ENCODE measurements at regions not wholly inside any gene's neighbourhood (a gene's known extent, or its start where the extent isn't known, plus 50 kb on each side); places are given as distances from the start of the nearest gene placed in this dataset.

DNA sequence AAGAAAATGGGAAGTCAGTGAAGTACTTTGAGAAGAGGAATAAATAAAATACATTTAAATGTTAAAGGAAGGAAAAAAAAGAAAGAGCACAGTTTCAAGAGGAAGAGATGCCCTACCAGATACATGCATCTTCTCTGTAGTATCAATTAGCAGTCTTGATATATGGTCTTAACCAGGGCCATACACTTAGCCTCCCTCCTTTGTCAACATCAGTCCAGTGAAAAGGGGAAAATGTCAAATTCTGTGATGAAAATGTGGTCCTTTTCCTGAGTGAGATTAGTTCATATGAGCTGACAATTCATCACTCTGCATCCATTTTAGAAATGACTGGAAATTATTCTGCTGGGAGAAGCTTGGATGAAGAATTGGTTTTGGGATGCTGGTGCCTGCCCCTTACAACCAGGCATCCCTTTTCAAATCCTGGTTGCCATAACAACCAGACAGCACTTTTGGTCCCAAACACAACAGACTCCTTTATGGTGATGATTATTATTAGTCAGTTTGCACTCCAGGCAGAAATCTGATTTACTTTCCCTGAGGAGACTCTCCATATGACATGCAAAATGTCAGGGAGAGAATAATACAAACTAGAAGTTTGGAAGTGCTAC lies 933.6 kb upstream of the CDH8 start:
- DNase-seq (ENCODE audit: low read depth), result no peak

DNA sequence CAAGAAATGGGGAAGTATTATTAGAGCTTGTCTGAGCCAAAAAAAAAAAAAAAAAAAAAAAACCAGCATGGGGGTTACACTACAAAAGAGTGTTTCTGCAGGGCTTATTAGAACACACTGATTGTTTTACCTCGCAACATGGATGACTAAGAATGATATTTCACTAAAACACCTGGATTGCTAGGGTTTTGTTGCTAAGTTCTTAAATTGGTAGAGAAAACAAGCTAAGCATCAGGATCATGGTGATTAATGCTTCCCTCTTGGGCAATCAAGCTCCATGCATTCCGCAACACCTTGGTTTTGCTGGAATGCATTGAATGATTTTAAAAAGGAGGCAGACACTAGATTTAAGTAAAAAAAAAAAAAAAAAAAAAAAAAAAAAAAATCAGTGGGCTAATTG lies 931.4 kb upstream of the CDH8 start:
- DNase-seq (ENCODE audit: low read depth), result no peak

DNA sequence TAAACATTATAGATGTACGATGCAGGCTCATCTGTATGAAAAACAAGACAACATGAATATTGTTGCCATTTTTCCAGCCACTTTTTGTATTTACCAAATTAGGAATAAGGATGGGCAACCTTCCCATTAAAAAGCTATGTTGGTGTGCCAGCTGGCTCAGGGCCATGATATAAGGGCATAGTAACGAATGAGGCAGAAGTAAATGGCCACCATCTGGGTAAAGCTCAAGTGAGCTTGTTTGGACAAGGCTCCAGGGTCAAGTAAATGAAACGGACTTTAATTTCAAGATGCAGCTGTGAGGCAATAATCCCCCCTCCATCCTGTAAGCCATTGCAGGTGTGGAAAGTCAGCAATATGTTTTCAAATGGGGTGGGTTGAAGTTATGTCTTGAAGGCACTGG lies 930.9 kb upstream of the CDH8 start:
- no peak for DNase-seq (ENCODE audit: low read depth)

DNA sequence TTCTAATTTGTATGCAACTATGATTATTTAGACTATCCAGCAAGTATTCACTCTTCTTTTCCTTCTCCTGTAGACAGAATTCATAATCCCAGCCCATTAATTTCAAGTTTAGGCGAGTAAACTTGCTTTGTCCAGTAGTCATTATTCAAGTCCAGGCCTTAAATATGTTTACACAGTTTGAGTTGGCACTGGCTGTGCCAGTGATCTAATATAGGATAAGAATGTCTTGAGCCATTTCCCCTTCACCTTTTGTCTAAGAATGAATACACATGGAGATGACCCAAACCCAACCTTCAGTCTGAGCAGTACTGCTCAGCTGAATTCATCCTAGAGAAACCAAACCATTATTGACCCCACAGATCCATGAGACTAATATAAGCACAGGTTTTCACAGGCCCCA lies 930.4 kb upstream of the CDH8 start:
- DNase-seq (ENCODE audit: low read depth), result no peak

DNA sequence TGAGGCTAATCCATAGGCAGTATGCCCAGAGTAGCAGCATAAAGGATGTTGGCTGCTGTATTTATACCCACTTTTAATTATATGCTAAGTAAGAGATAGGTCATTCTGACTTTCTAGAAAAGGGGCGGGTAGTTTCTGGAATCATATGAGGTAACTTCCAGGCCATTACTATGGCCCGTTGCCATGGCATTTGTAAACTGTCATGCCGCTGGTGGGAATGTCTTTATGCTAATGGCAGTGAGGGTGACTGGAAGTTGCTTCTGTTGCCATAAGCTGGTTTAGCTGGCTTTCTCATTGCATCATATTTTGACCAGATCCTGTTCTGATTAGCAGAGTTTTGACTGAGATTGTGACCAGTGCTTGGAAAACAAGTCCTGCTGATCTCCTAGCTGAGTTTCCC lies 929.6 kb upstream of the CDH8 start:
- no peak for DNase-seq (ENCODE audit: low read depth)

DNA sequence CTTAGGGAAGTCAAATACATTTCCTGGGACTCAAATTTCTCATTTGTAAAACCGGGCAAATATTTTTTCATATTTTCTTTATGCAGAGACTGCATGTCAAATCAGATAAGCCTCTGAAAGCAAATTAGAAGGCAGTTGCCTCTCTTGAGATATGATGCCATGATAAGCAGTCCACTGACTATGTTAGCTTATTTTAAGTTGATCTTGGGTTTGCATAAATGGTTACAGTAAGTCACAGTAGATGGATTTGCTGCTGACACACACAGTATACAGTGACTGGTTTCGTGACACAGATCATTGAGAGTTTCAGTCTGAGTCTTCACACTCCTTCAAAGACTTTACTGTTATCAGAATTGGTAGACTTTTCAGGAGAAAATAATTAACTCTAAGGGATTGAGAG lies 927.6 kb upstream of the CDH8 start:
- DNase-seq (ENCODE audit: low read depth), result no peak

DNA sequence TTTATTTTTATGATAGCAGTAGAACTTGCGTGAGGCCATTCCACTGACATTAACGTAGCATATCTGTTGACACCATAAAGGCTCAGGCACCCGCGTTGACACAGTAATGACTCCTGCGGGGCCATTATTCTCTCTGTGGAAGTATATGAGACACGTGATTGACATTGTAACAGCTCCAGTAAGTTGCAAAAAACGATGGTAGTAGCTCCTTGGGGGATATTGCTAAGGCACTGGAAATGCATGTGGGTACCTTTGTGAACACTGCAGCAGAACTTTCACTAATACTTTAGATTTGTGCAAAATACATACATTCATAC lies 918.8 kb upstream of the CDH8 start:
- no peak for DNase-seq (ENCODE audit: low read depth)

DNA sequence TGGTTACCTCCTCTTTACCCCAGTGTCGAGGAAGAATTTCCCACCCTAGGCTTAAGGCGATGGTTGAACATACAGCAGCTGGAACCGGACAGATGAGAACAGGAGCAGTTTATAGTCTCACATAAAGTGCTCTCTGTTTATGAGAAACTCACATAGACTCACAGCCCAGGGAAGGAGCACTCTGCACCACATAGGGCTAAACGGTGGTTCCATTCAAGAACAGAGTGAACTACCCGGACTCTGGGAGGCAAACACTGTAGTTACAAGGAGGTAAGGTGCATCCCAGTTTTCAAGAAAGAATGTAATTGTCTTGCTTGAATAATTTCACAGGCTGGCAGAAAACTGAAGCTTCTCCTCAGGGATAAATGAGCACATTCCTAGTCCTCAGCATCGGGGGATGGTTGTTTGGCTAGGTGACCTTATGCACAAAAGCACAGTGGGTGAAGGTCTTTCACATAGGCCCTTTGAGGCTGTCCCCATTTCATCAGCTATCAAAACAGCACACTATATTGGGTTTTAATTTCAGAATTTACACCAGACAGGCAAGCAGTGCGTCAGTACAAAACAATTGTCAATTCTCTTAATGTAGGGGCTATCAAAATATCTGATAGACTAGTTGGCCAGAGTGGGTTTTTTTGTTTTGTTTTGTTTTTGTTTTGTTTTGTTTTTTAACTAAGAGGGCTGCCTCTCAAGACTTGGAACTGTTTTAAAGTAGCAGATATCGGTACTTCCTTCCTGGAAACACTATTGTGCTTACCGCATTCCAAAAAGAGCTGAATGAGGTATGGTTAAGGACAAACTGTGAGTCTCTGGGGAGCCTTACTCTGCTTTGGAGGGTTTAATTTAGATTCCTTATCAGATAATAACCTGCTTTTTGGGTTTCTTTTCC lies 918.1 kb upstream of the CDH8 start:
- no peak for DNase-seq (ENCODE audit: low read depth)

DNA sequence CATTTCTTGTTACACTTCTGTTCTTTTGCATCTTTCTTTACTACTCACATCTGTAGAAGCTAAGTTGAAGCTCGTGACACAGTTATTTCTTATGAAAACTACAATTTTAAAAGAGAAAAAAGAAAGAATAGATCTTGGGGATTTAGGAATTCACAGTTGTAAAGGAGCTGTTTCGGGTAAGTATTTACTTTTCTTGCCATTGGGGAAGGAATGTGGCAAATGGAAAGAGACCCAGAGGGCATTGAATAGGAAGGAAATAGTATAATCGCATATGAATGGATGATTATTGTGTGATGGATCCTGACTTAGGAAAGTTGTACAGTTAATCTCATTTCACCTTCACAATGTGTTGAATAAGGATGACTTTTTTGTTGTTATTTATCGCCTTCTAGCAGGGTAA lies 914.1 kb upstream of the CDH8 start:
- DNase-seq (ENCODE audit: low read depth), result no peak

DNA sequence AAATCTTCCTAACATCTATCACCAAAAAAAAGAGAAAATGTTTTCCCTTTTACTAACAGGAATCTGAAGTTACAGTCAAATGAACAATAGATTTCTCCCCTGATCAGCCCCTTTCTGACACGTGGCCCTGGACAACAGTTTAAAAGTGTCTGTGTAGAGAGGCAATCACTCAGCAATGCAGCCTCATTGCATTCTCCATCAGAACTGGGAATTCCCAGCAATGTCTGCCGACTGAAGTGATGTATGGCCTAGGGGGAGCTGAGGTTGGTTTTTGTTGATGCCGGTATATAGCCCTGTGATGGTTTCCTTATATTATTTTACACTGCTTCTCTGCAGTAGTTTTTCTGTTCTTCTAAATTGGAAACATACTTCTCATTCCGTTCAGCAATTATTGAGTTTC lies 904.3 kb upstream of the CDH8 start:
- DNase-seq (ENCODE audit: low read depth), result no peak

DNA sequence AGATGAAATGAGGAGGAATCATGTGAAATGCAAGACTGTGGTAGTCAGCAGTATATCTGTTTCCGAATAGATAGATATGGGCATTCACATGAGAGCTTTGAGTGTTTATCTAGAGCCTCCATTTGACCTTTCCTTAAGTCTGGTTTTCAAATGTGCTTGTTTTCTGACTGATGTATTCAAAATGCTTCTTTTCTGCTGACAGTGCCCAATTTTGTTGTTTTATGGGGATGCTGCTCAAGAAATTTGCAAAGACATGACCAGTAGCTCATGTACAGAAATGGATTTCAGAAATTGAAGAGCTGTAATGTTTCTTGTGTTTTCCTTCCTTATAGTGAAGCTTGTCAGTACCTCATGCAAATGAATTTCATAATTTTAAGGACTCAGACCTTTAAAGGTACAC lies 903.4 kb upstream of the CDH8 start:
- DNase-seq (ENCODE audit: low read depth), result no peak

DNA sequence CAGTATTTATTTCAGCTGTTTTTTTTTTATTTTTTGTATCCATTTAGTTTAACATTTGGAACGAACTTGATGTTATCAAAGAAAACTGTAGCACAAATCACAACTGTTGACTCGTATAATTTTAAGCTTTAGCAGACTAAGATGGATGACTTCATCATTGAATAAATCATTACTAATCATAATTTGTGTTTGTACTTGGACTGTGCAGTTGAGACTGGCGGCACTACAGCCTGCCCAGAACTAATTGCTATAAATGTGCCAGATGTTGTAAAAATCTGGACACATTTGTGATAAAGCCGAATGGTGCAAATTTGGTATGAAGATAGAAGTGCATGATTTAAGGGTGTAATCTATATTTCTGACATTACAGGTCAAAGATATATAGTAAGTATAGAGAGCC lies 897.7 kb upstream of the CDH8 start:
- DNase-seq (ENCODE audit: low read depth), result no peak

DNA sequence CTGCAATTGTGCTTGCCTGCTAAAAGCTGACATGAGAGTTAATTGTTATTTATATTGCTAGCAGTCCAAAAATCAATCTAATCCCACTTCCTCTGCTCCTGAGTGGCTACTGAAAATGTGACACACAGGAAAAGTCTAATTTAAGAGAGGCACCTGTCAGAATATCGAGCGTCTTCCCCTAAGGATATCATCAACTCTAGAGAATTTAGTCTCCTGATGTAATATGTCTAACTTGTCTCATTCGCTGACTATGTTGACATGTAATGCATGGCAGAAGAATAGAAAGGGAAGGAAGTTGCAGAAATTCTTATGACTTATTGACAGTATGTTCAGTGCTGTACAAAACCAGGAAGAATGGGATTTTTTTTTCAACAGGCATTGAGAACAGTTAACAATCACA lies 893.4 kb upstream of the CDH8 start:
- no peak for DNase-seq (ENCODE audit: low read depth)

DNA sequence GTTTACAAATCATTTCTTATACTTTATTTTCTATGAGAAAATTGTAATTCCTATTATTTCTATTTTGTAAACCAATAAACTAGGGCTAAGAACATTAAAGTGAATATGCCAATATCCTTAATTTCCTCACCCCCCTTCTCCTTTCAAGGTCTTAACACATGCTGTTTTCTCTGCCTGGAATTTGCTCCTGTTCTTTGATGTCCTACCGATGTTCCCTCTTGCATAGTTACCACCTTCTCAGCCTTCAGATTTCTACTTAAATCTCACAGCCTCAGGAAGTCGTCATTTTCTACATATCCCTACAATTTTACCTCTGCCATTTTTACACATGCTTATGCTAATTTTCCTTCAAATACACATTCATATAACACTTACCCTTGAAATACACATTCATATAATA lies 890.9 kb upstream of the CDH8 start:
- DNase-seq (ENCODE audit: low read depth), result no peak

DNA sequence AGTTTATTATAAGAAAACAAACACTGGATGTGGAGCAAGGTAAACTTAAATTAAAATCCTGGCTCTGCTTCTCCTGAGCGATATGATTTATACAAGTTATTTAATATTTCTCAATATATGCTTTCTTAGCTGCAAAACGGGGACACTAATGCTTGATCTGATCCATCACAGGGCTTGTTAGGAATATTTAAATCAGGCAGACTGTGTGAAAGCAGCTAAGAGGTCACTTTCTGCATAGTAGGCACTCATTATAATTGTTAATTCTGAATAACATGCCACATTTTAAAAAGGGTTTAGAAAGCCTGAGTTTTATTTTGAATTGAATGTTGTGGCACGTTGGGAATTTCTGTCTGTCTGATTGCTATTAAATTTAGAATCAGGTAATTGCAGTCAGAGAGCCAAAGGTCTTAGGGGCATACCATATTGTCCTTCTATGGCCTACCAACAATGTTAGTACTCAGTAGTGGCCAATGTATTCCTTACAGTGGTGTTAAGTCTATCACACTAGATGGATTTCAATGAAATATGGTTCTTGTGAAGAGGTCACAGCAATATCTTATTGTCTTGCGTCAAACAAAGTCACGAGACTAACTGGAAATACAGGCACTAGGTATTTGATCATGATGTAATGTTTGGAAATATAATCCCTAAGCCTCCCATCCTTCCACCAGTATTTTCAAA lies 890.0 kb upstream of the CDH8 start:
- no peak for DNase-seq (ENCODE audit: low read depth)

DNA sequence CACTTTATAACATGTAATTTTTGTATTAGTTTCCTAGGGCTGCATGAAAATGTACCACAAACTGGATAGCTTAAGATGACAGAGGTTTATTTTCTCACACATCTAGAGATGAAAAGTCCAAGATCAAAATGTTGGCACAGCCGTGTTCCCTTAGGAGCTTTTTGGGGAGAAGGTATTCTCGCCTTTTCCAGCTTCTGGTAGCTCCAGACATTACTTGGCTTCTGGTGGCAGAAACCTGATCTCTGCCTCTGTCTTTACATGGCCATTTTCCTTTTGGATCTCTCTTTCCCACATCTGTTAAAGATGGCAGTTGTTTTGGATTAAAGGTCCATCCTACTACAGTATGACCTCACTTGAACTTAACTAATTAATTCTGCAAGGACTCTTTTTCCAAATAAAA lies 885.7 kb upstream of the CDH8 start:
- no peak for DNase-seq (ENCODE audit: low read depth)

DNA sequence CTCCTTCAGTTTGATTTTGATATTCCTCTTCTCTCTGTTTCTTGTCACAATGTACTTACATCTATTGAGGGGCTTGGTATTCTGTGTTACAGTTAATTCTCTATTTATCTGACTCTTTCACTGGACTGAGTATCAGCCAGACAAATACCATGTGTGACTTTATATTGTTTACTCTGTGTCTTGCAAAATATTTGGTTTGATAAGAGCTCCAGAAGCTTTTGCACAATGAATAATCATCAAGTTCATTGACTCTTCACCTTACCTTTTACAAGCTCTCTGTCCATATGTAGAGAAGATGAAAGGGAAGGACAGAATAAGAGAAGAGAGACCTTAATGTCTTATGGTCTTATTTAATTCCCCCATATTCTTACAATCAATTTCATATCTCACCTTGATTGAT lies 877.7 kb upstream of the CDH8 start:
- DNase-seq (ENCODE audit: low read depth), result no peak

DNA sequence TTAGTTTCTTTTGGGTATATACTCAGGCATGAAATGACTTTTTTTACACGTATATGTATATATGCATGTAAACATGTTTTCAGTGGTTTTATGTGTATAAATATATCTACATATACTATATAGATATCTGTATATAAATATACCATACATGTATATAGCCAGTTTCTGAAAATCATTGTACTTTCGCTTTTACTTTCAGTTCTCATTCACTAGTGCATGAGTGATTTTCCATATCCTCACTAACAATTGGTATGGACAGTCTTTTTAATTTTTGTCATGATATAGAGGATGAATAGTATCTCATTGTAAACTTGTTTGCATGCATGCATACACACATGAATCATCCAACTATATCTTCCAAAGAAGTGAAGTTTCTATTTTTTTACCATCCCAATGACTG lies 877.1 kb upstream of the CDH8 start:
- DNase-seq (ENCODE audit: low read depth), result no peak

DNA sequence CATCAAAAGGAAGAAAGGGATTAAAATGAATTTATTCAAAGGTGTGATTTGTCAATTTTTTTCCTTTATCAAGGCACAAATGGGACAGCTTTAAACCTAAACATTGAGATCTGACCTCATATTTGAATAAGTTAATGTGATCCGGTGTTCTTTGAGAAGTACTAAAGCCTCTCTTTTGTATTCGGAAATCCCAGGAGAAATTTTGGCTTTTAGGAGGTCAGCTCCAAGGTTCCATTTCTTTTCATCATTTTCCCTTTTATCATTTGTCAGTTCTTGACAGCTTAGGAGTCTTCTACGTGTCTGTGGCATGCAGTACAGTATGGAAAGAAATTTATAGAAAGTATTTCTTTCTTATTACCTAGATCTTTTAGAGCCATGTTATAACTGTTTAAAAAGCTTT lies 873.4 kb upstream of the CDH8 start:
- no peak for DNase-seq (ENCODE audit: low read depth)

DNA sequence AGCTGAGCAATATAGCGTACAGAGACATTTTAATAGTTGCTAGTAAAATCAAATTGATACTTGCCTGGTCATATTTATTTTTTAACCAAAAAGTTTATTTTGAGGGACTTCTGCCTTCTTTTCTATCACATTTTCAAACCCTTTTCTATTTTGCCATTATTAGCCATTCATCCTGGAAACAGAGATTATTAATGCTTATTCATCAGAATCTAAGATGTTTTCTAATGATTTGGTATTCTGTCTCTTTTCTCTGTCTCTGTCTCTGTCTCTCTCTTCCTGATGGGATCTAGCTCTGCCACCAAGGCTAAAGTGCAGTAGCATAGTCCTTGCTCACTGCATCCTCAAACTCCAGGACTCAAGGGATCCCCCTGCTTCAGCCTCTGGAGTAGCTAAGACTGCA lies 871.3 kb upstream of the CDH8 start:
- no peak for DNase-seq (ENCODE audit: low read depth)

DNA sequence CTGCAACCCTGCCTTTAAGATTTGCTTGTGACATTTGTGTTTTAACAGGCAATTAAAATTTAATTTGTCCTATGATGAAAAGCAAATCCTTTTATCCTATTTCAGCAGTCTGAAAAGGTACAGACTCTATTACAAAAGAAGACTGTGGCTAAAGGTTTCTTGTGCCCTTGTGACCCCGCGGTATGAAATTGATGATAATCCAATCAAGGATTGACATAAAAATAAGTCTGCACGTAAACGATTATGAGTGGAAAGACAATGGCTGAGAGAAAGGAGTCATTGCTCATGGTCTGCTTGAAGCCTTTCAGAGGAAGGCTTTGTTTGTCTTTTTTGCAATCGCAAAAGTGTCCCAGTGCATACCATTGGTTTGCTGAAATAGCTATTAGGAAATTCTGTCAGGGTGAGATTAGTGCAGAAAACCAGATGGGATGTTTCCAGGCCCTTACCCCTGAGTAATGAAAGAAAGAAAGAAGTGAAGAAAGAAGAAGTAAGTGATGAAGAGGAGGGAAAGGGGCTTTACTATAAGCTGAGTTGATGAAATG lies 867.8 kb upstream of the CDH8 start:
- no peak for DNase-seq (ENCODE audit: low read depth)

DNA sequence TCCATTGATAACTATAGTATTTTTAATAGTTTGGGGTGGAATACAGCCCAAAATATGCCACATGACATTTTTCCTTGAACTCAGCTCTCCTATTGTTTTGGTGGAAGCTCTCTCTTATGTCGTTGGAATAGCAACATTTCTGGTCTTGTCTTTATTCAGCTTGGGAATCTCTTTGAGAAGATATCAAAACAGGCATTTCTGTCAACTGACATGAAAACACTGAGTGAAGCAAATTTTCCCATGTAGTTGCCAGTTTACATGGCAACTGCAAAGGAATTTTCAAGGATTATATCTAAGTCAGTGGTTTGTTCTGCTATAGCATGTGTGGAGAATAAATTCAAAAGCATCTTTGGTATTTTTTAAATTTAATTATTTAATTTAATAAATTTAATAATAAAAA lies 863.5 kb upstream of the CDH8 start:
- no peak for DNase-seq (ENCODE audit: low read depth)

DNA sequence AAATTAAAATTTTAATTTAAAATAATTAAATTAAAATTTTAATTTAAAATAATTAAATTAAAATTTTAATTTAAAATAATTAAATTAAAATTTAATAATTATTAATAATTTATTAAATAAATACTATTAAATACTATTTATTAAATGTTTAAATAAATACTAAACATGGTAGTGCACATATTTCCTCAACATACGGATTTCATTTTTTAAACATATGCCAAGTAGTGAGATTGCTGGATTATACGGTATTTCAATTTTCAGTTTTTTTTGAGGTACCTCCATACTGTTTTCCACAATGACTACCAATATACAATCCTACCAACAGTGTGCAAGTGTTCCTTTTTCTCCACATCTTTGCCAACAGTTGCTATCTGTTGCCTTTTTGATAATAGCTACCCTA lies 852.9 kb upstream of the CDH8 start:
- DNase-seq (ENCODE audit: low read depth), result no peak

All from GM04503 (cell line).